HG03521 (cell line): ENCODE measurements at regions not wholly inside any gene's neighbourhood (a gene's known extent, or its start where the extent isn't known, plus 50 kb on each side); places are given as distances from the start of the nearest gene placed in this dataset.
"Not testable (repeated sequence)": the region's sequence is repeated elsewhere in the genome, so short reads cannot be mapped to it uniquely, and the experiment has no call there.

ENCODE experiments used
- ATAC-seq: cut with Tn5 transposase; IDR thresholded peaks from one replicate; pipeline ENCODE4 v1.9.1; 2021; ENCODE audit warnings: mild to moderate bottlenecking, moderate library complexity; ENCODE audit not compliant: unreplicated experiment

- no peak for ATAC-seq
These were observed 224.9 kb downstream of the VAPA start for GRCh38 chr18:10138719-10139118.

DNA sequence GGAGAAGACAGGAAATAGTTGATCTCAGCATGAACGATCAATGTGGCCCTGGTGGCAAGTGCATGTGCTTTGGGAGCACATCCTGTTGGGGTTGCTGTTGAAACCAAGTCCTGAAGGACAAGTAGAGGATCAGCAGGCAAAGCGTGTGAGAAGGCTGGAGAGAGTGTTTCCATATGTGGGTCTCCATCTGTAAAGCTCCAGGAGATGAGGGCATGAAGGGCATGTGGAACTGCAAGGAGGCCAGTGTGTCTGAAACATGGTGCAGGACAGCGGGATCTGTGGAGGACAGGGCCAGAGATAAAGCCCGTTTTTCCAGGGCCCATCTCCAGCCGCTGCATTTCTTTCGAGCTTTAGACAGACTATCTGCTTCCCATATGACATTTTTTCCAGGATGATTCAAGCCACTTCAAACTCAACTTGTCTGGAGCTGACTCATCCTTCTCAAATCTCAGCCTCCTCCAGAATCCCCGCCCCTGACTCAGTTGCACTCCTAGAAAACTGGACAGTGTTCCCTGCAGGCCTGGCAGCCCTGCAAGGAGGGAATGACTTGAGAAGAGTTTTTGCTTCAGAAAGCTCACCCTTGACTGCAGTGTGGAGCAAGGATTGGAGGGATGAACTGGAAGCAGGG is 226.1 kb downstream of the VAPA start:
- ATAC-seq, result no peak

DNA sequence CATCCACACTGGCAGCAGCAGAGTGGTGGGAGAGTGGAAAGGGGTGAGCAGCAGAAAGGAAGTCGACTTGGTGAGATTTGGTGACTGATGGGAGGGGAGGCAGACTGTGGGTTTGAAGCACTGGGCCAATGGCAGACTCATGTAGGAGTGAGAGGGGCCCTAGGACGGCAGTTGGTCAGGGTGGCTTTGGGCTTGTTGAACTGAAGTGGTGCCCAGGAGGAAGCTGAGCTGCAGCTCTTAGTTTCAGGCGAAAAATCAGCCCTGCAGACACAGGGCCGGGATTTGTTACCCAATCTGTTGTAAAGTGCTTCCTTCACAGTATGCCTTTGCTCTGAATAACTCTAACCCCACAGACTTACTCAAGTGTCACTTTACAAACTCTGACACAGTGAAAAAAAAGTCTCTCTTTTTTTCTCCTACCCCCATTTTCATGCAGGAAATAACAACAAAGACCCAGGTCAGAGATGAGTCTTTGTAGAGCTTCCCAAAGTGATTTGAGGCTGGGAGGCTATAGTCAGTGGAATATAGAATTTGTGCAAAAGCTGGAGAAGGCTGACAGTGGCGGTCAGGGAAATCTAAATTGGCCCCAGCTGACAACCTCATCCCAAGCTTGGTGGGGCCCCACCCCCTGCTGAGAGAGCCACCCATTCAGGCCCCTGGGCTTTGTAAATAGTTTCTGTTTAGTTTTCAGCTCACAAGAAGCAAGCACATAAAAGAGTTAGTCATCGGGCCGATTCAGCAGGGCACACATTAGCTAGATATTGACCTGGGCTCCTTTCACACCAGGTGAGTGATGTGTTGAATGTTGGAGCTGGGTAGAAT is 226.9 kb downstream of the VAPA start:
- ATAC-seq, result no peak

GRCh38 chr18:10141559-10141958 is 227.7 kb downstream of the VAPA start:
- ATAC-seq, result no peak

DNA sequence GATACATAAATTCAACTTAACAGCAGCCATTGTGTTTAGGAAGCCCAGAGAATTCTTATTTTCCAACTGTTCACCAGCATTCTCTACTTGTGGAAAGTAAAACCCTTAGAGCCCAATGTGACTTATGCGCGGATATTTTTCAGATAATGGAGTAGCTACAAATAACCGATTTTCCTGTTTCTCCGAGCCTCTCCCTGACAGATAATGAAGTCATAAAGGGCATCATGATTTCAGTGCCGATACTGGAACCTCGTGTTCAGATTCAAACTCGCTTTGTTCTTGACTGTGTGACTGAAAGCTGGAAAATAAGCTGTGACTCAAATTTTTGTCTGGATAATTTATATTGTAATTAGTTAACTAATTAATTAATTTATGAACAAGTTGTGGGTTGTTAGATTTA is 228.2 kb downstream of the VAPA start:
- no peak for ATAC-seq

DNA sequence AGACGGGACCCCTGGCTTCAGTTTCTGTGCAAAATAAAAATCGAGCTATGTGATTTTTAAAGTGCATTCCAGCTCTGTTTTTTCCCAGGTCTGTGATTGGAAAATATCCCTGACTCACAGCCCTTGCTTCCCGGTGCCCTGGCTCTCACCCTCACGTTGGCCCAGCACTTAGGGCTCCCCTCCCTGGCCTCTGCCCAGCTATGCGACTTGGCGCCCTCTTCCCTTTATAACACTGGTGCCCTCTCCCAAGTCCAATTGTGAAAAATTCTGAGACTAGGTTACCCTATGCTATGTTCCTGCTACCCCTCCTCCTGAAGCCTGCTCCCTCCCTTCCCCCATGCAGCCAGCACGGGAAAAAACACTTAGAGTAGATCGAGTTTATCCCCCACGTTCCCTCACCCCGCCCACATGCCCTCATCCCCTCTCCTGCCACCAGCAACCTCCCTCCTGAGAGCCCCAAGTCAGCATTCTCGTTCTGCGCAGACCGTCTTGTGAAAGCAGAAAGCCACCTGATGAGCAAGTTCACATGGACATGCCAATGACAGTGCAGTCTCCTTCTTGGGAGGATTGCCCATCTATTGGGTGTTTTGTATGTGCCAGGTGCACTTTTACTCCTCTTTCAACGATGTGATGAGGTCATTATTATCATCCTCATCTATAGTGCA is 228.8 kb downstream of the VAPA start:
- no peak for ATAC-seq

DNA sequence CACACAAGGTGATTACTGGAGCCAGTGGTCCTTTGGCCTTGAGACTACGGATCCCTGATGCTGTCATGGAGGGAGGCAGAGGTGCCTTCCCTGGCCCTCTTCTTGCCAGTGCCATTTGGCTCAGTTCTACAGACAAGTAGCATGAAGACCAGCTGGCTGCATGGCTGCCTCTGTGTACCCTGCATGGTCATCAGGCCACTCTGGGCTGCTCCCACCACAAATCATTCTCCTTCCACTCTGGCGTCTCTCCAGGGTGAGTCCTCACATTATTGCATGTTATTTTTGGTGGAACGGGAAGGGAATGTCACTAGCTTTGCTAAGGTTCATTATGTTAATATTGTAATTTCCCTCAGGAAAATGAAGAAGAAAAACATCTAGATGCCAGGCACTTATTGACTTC is 229.8 kb downstream of the VAPA start:
- ATAC-seq, result no peak

DNA sequence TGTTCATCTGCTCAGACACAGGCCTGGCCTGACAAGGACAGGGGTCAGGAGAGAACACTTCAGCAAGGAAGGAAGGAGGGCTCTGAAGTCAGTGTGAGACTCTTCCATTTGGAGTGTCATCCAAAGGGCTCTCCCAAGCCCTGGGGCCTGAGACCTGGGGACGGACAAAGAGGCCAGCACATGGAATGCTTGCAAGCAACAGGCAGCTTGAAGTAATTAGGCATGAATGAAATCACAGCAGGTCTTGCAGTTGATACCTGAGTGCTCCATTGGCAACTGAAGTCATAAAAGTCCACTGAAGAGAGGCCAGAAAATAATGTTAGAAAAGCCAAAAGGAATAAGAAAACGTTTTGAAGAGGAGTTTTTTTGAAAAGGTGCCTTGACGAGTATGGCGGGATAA is 231.7 kb downstream of the VAPA start:
- no peak for ATAC-seq

GRCh38 chr18:10147226-10147625 is 233.4 kb downstream of the VAPA start:
- no peak for ATAC-seq

- no peak for ATAC-seq
These were observed 233.9 kb downstream of the VAPA start for GRCh38 chr18:10147752-10148151.

- no peak for ATAC-seq
These were observed 234.5 kb downstream of the VAPA start for GRCh38 chr18:10148189-10148929.

- no peak for ATAC-seq
These were observed 236.1 kb downstream of the VAPA start for GRCh38 chr18:10149768-10150556.

DNA sequence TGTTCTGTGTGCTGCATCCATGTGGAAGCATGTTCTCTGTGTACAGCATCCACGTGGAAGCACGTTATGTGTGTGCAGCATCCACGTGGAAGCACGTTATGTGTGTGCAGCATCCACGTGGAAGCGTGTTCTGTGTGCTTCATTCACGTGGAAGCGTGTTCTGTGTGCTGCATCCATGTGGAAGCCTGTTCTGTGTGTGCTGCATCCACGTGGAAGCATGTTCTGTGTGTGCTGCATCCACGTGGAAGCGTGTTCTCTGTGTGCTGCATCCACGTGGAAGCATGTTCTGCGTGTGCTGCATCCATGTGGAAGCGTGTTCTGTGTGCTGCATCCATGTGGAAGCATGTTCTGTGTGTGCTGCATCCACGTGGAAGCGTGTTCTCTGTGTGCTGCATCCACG is 236.8 kb downstream of the VAPA start:
- not testable (repeated sequence) for ATAC-seq

- no peak for ATAC-seq
These were observed 238.7 kb downstream of the VAPA start for GRCh38 chr18:10152475-10152874.

DNA sequence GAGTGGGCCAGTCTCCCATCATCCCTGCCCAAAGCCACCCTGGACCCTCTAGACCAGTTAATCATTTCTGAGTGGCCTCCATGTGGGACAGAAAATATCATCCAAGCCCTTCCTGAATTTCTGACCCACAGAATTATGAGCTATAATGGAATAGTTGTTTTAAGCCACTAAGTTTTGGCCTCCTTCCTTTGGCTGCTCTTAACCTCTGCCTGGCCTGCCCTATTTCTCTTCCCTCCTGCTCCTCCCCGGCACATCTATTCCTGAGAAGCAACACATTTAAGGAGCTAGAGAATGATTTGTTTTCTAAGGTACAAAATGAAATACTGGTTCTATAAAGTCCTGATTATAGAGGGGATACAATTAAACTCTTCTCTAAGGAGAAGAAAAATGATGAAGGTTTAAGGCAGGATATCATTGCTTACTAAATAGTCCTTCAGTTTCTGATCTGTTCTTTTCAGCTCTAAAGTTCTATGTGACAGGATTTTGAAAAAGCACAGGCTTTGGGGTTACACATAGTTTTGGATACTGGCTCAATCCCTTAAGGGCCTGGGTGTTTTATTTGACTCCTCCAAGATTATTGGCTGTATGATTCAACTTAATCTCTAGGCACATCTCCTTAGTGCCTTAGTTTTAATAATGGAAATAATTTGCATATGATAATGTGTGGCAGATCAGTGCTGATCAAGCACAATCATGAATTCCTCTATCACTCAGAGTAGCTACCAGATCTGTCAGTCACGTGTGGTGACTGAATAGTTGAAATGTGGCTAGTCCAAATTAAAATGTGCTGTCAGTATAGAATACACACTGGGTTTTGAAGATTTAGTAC is 240.3 kb downstream of the VAPA start:
- no peak for ATAC-seq

GRCh38 chr18:10157706-10158105 is 243.9 kb downstream of the VAPA start:
- ATAC-seq, result no peak

DNA sequence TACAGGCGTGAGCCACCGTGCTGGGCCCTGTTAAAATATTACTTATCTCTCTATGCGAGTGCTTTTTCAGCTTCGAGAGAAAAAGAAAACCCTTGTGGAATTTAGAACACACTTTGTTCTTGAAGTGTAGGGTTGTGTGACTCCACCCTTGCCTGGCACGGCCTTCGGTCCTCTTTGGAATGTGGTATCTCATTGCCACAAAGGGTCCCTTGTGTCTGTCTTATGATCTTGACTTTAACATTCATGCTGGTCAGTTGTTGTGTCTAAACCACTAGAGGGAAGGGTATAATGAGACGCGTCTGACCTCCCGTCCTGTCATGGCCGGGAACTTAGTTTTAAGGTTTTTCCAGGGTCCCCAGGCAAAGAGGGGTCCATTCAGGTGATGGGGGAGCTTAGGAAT is 246.4 kb downstream of the VAPA start:
- no peak for ATAC-seq

DNA sequence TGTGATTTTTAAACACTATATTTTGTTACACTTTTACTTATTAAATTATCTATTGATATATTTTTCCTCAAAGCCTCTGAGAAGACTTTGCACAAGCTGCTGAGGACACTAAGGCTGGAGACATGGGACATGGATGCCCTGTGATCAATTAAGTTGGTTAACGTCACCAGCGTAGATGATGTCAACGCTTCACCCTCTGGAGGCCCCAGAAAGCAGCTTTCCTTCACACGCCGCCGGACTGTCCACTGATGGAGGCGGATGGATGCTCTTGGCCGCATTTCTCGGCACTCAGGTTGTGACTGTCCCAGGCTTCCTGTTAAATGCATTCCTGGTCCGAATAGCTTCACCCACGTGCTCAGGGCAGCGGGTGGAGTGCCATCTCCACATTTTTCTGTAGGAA is 247.5 kb downstream of the VAPA start:
- ATAC-seq, result no peak

DNA sequence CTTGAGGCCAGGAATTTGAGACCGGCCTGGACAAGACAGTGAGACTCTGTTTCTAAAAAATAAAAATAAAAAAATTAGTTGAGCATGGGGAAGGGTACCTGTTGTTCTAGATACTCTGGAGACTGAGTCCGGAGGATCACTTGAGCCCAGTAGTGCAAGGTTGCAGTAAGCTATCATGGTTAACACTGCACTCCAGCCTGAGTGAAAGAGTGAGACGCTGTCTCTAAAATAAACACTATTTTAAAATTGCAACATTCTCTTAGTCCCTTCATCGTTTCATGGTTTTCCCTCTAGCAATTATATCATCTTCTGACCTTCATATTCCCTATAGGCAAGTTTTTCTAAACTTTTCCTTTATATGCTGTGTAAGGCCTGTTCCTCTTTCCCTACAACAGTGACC is 248.5 kb downstream of the VAPA start:
- ATAC-seq, result no peak
